GM12878 (cell line): ENCODE measurements at regions not wholly inside any gene's neighbourhood (a gene's known extent, or its start where the extent isn't known, plus 50 kb on each side); places are given as distances from the start of the nearest gene placed in this dataset.

Experiments used
- CTCF ChIP-seq, 3 experiments: IDR thresholded peaks in 2 of 3; conservative IDR thresholded peaks in 1 of 3; 2 replicates each; pipeline ENCODE4 v1.5.1; 2011; ENCODE audit warnings: low read depth in 3 of 3, low read length in 3 of 3, mild to moderate bottlenecking in 3 of 3, control low read depth in 2 of 3, moderate library complexity in 2 of 3, inconsistent platforms in 1 of 3, mixed read lengths in 1 of 3; ENCODE audit not compliant: control insufficient read depth in 2 of 3, insufficient read depth in 1 of 3; ENCODE audit errors: extremely low read depth in 1 of 3
- E2F4 ChIP-seq: IDR thresholded peaks from 2 replicates; pipeline ENCODE4 v1.6.1; 2012; ENCODE audit warnings: low read depth, low read length, improper control_type of control experiment
- FOXK2 ChIP-seq: fragments of 450-650 bp; IDR thresholded peaks from 2 replicates; pipeline ENCODE4 v1.6.1; 2017; ENCODE audit warnings: mild to moderate bottlenecking, moderate library complexity
- MYC ChIP-seq: IDR thresholded peaks from 2 replicates; pipeline ENCODE4 v1.6.1; 2011; ENCODE audit warnings: mild to moderate bottlenecking, low read length, moderate library complexity, inconsistent platforms; ENCODE audit not compliant: insufficient read depth, insufficient replicate concordance, insufficient read length, severe bottlenecking
- NRF1 ChIP-seq: conservative IDR thresholded peaks from 2 replicates; pipeline ENCODE4 v1.6.1; 2011; ENCODE audit warnings: mild to moderate bottlenecking, low read depth, low read length, improper control_type of control experiment
- POLR2AphosphoS5 ChIP-seq: IDR thresholded peaks from 2 replicates; pipeline ENCODE4 v1.6.1; 2011; ENCODE audit warnings: mild to moderate bottlenecking, low read length, inconsistent platforms
- SIN3A ChIP-seq: IDR thresholded peaks from 2 replicates; pipeline ENCODE4 v1.6.1; 2012; ENCODE audit warnings: low read depth, low read length, improper control_type of control experiment

- TF ChIP-seq CTCF (IDR thresholded peaks at IDR 0.05 in 2 of 3, conservative IDR thresholded peaks at IDR 0.05 in 1 of 3; ENCODE audit: control insufficient read depth in 2 of 3, extremely low read depth in 1 of 3, insufficient read depth in 1 of 3, low read depth in 3 of 3, low read length in 3 of 3): no peak
- no peak for TF ChIP-seq NRF1
- no peak for TF ChIP-seq POLR2AphosphoS5
- TF ChIP-seq E2F4: no peak
- no peak for TF ChIP-seq FOXK2
- no peak for TF ChIP-seq SIN3A
- TF ChIP-seq MYC: no peak
Observed at GRCh38 chr14:101301011-101301410, 260.3 kb upstream of the DIO3 start.
